IMR-90 (cell line): ENCODE measurements at regions not wholly inside any gene's neighbourhood (a gene's known extent, or its start where the extent isn't known, plus 50 kb on each side); places are given as distances from the start of the nearest gene placed in this dataset.

Source experiments
- ATAC-seq: fragments of 200-7000 bp; cut with Tn5 transposase; 2 replicates; pipeline ENCODE4 v1.9.1; 2020; ENCODE audit warnings: low read depth, mild to moderate bottlenecking, moderate library complexity
- BruUV-seq: library from RNA; stranded (reverse); fragments of 400-500 nt; replicated peaks from 2 replicates; lab custom pipeline; 2021; lab: Mats Ljungman, UMichigan
- CTCF ChIA-PET: fragments of 300-600 bp; formaldehyde crosslinking; extraction: SDS; loops from one replicate; lab custom pipeline; 2021; ENCODE audit warnings: antibody characterized with exemption; lab: Yijun Ruan, JAX
- POLR2A ChIA-PET: fragments of 300-600 bp; sonication (Branson Sonifier 250); formaldehyde crosslinking; loops from one replicate; lab custom pipeline; 2022; ENCODE audit warnings: antibody characterized with exemption; ENCODE audit not compliant: unreplicated experiment; lab: Charles Lee
- DNase-seq: peaks from one replicate; pipeline ENCODE4 v3.0.0; 2013
- H2AFZ ChIP-seq: replicated peaks from 2 replicates; pipeline ENCODE3; 2013; ENCODE audit warnings: low read length, mild to moderate bottlenecking; ENCODE audit not compliant: poor library complexity
- H2AK5ac ChIP-seq: 2 replicates; pipeline ENCODE4 v1.6.1; 2013; ENCODE audit warnings: low read depth, low read length, inconsistent platforms
- H2AK9ac ChIP-seq: replicated peaks from 2 replicates; pipeline ENCODE3; 2013; ENCODE audit warnings: mild to moderate bottlenecking, low read depth, low read length, moderate library complexity; ENCODE audit not compliant: poor library complexity
- H2BK120ac ChIP-seq: 2 replicates; pipeline ENCODE4 v1.6.1; 2013; ENCODE audit warnings: low read depth, low read length, inconsistent platforms
- H2BK15ac ChIP-seq: 3 replicates; pipeline ENCODE4 v1.6.1; 2013; ENCODE audit warnings: low read depth, low read length, inconsistent platforms
- H2BK20ac ChIP-seq: 2 replicates; pipeline ENCODE4 v1.6.1; 2013; ENCODE audit warnings: low read depth, mild to moderate bottlenecking, inconsistent platforms, low read length, moderate library complexity
- H2BK5ac ChIP-seq: 2 replicates; pipeline ENCODE4 v1.6.1; 2013; ENCODE audit warnings: mild to moderate bottlenecking, low read depth, low read length, inconsistent platforms; ENCODE audit not compliant: poor library complexity, severe bottlenecking
- H3K14ac ChIP-seq: replicated peaks from 2 replicates; pipeline ENCODE4 v1.6.1; 2013; ENCODE audit warnings: low read depth, low read length, inconsistent platforms
- H3K18ac ChIP-seq: 2 replicates; pipeline ENCODE4 v1.6.1; 2013; ENCODE audit warnings: low read depth, low read length, control low read depth
- H3K23ac ChIP-seq: 2 replicates; pipeline ENCODE4 v1.6.1; 2013; ENCODE audit warnings: low read depth, low read length, inconsistent platforms
- H3K27ac ChIP-seq: 2 replicates; pipeline ENCODE4 v1.5.1; 2013; ENCODE audit warnings: mild to moderate bottlenecking, control low read depth, low read length; ENCODE audit not compliant: insufficient read depth
- H3K27me3 ChIP-seq: 2 replicates; pipeline ENCODE4 v1.6.1; 2013; ENCODE audit warnings: low read length; ENCODE audit not compliant: control insufficient read depth, insufficient read depth
- H3K36me3 ChIP-seq: 2 replicates; pipeline ENCODE4 v1.6.1; 2013; ENCODE audit warnings: low read length, mixed read lengths; ENCODE audit not compliant: control insufficient read depth, insufficient read depth
- H3K4ac ChIP-seq: 2 replicates; pipeline ENCODE4 v1.6.1; 2013; ENCODE audit warnings: low read depth, low read length, inconsistent platforms
- H3K4me1 ChIP-seq: 2 replicates; pipeline ENCODE4 v1.6.1; 2013; ENCODE audit warnings: low read length, mixed read lengths; ENCODE audit not compliant: control insufficient read depth, insufficient read depth
- H3K4me2 ChIP-seq: 2 replicates; pipeline ENCODE4 v1.6.1; 2013; ENCODE audit warnings: low read depth, mild to moderate bottlenecking, control low read depth, low read length, moderate library complexity
- H3K4me3 ChIP-seq: 2 replicates; pipeline ENCODE4 v1.5.1; 2013; ENCODE audit warnings: low read depth, mild to moderate bottlenecking, control low read depth, low read length, moderate library complexity; ENCODE audit not compliant: insufficient read depth
- H3K56ac ChIP-seq: 2 replicates; pipeline ENCODE4 v1.6.1; 2013; ENCODE audit warnings: low read length, inconsistent platforms; ENCODE audit not compliant: insufficient read depth; ENCODE audit errors: extremely low read depth
- H3K79me1 ChIP-seq, 2 experiments: 2 replicates each; pipeline ENCODE4 v1.6.1; 2013; ENCODE audit warnings: low read length in 2 of 2, inconsistent platforms in 1 of 2, low read depth in 1 of 2
- H3K9ac ChIP-seq: 2 replicates; pipeline ENCODE4 v1.6.1; 2013; ENCODE audit warnings: low read depth, low read length, control low read depth
- H3K9me1 ChIP-seq: 2 replicates; pipeline ENCODE4 v1.6.1; 2013; ENCODE audit warnings: low read length, inconsistent platforms; ENCODE audit not compliant: insufficient read depth
- H3K9me3 ChIP-seq: 2 replicates; pipeline ENCODE4 v1.6.1; 2013; ENCODE audit warnings: low read length; ENCODE audit not compliant: control insufficient read depth, insufficient read depth
- H4K20me1 ChIP-seq: 2 replicates; pipeline ENCODE4 v1.6.1; 2013; ENCODE audit warnings: low read length, inconsistent platforms; ENCODE audit not compliant: insufficient read depth
- H4K5ac ChIP-seq: 2 replicates; pipeline ENCODE4 v1.6.1; 2013; ENCODE audit warnings: mild to moderate bottlenecking, low read depth, low read length, control low read depth
- H4K8ac ChIP-seq, 2 experiments: 2 replicates each; pipeline ENCODE4 v1.6.1; 2013; ENCODE audit warnings: low read depth in 2 of 2, low read length in 2 of 2, control low read depth in 1 of 2, inconsistent platforms in 1 of 2
- H4K91ac ChIP-seq: 2 replicates; pipeline ENCODE4 v1.6.1; 2013; ENCODE audit warnings: low read depth, low read length, inconsistent platforms; ENCODE audit not compliant: insufficient read depth
- BHLHE40 ChIP-seq: fragments of 150-350 bp; IDR thresholded peaks from 2 replicates; pipeline ENCODE4 v1.6.1; 2016; ENCODE audit warnings: mild to moderate bottlenecking, low read depth, low read length
- CEBPB ChIP-seq: IDR thresholded peaks from 2 replicates; pipeline ENCODE4 v1.6.1; 2012; ENCODE audit warnings: low read depth, low read length, improper control_type of control experiment
- CHD1 ChIP-seq: IDR thresholded peaks from 2 replicates; pipeline ENCODE4 v1.6.1; 2012; ENCODE audit warnings: low read depth, low read length, improper control_type of control experiment
- FOS ChIP-seq: fragments of 150-350 bp; IDR thresholded peaks from 2 replicates; pipeline ENCODE4 v1.6.1; 2016; ENCODE audit warnings: low read depth, low read length
- MAFK ChIP-seq: IDR thresholded peaks from 2 replicates; pipeline ENCODE4 v1.6.1; 2012; ENCODE audit warnings: low read depth, low read length, improper control_type of control experiment
- MAZ ChIP-seq: IDR thresholded peaks from 2 replicates; pipeline ENCODE4 v1.6.1; 2012; ENCODE audit warnings: low read depth, mild to moderate bottlenecking, low read length, improper control_type of control experiment, moderate library complexity, borderline replicate concordance
- NFE2L2 ChIP-seq: fragments of 150-350 bp; IDR thresholded peaks from 2 replicates; pipeline ENCODE4 v1.6.1; 2016; ENCODE audit warnings: low read depth, mild to moderate bottlenecking, low read length
- POLR2A ChIP-seq: IDR thresholded peaks from 2 replicates; pipeline ENCODE4 v1.6.1; 2012; ENCODE audit warnings: mild to moderate bottlenecking, low read depth, low read length
- RCOR1 ChIP-seq: IDR thresholded peaks from 2 replicates; pipeline ENCODE4 v1.6.1; 2012; ENCODE audit warnings: mild to moderate bottlenecking, low read length, improper control_type of control experiment; ENCODE audit not compliant: insufficient replicate concordance
- RFX5 ChIP-seq: IDR thresholded peaks from 2 replicates; pipeline ENCODE4 v1.8.0; 2012; ENCODE audit warnings: low read depth, mild to moderate bottlenecking, low read length, moderate library complexity
- WGBS, 2 experiments: methylation state at CpG; one replicate each; pipeline versions ENCODE4 v1.1.5 to v1.1.7; 2013; ENCODE audit warnings: missing lambda C conversion rate in 2 of 2; ENCODE audit not compliant: insufficient read length in 1 of 2; ENCODE audit errors: extremely low coverage in 2 of 2; 5-methylcytosine and 5-hydroxymethylcytosine counted together
- dilution Hi-C: fragments of 300-500 bp; cut with HindIII; formaldehyde crosslinking; loops from one replicate; pipeline ENCODE4 v1.14.3; 2018; ENCODE audit warnings: low sequenced_read_pairs; ENCODE audit not compliant: unreplicated experiment
- in situ Hi-C: fragments of 300-500 bp; cut with MboI; formaldehyde crosslinking; loops from 3 replicates; pipeline ENCODE4 v1.14.3; 2019; ENCODE audit warnings: low sequenced_read_pairs, inconsistent platforms, mixed read lengths
- intact Hi-C: fragments of 100-400 bp; cut with micrococcal nuclease; formaldehyde crosslinking; loops from 2 replicates; pipeline ENCODE4 v1.10.0; 2022
- TF ChIP-seq, protein P1 (sequence below): fragments of 150-350 bp; IDR thresholded peaks from 2 replicates; pipeline ENCODE4 v1.6.1; 2016; ENCODE audit warnings: low read depth, mild to moderate bottlenecking, low read length, moderate library complexity, borderline replicate concordance
- TF ChIP-seq, protein P2 (sequence below): fragments of 150-350 bp; IDR thresholded peaks from 2 replicates; pipeline ENCODE4 v1.6.1; 2017; ENCODE audit warnings: mild to moderate bottlenecking, antibody characterized with exemption, low read length, low read depth

DNA sequence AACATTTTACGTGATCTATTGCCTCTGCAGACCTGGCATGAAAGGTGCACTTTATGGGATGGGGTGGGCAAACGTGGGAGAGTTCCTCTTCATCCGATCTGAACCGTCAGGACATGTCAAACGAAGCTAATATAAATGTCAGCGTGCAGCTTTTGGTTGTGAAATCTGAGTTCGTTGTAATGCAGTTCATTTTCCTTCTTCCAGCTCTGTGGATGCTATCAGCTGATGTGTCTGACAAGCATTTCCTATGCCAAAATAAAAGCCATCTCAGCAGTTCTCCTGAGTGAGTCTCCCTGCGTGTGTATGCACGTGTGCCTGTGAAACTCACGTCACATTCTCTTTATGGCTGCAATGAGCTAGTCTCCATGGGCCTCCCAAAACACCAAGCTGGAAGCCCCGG lies 512.3 kb downstream of the MCTP2 start:
- H3K14ac ChIP-seq = no peak overlapping the region
- H3K4me2 ChIP-seq = no peak overlapping the region
- dilution Hi-C loops = no loop called here
- no peak overlapping the region for H2BK20ac ChIP-seq
- H3K4me3 ChIP-seq = no peak overlapping the region
- H2BK15ac ChIP-seq = no peak overlapping the region
- no peaks in the 10 kb centered on the region for H3K36me3 ChIP-seq
- no peak overlapping the region for H2AK9ac ChIP-seq
- H4K8ac ChIP-seq = no peak overlapping the region
- H3K4me1 ChIP-seq = no peaks in the 10 kb centered on the region
- WGBS, 2 experiments = 6% methylated on average over 6 of the region's 11 CpGs; no CpG with 5 or more reads in 1 of the 2 experiments
- in situ Hi-C loops = no loop called here
- no peak overlapping the region for H3K18ac ChIP-seq
- ATAC-seq = no peak
- H2AK5ac ChIP-seq = no peak overlapping the region
- H2BK120ac ChIP-seq = no peak overlapping the region
- H2BK5ac ChIP-seq = no peak overlapping the region
- H3K79me1 ChIP-seq = no peaks in the 10 kb centered on the region
- no peak overlapping the region for H3K27ac ChIP-seq
- TF ChIP-seq, protein P1, sequence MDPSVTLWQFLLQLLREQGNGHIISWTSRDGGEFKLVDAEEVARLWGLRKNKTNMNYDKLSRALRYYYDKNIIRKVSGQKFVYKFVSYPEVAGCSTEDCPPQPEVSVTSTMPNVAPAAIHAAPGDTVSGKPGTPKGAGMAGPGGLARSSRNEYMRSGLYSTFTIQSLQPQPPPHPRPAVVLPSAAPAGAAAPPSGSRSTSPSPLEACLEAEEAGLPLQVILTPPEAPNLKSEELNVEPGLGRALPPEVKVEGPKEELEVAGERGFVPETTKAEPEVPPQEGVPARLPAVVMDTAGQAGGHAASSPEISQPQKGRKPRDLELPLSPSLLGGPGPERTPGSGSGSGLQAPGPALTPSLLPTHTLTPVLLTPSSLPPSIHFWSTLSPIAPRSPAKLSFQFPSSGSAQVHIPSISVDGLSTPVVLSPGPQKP = no peak
- TF ChIP-seq CHD1 (no peak), FOS (no peak), MAFK (no peak), NFE2L2 (no peak), POLR2A (no peak), CEBPB (no peak), RCOR1 (no peak), BHLHE40 (no peak), MAZ (no peak), RFX5 (no peak)
- TF ChIP-seq, protein P2, sequence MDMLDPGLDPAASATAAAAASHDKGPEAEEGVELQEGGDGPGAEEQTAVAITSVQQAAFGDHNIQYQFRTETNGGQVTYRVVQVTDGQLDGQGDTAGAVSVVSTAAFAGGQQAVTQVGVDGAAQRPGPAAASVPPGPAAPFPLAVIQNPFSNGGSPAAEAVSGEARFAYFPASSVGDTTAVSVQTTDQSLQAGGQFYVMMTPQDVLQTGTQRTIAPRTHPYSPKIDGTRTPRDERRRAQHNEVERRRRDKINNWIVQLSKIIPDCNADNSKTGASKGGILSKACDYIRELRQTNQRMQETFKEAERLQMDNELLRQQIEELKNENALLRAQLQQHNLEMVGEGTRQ = no peak
- no TSS peak for BruUV-seq
- CTCF ChIA-PET = no interaction called here
- H4K91ac ChIP-seq = no peak overlapping the region
- no peak overlapping the region for H2AFZ ChIP-seq
- H4K5ac ChIP-seq = no peak overlapping the region
- POLR2A ChIA-PET = no interaction called here
- H3K9ac ChIP-seq = no peak overlapping the region
- intact Hi-C loops = no loop called here
- no peaks in the 10 kb centered on the region for H3K27me3 ChIP-seq
- DNase-seq = no peak
- no peaks in the 10 kb centered on the region for H3K9me1 ChIP-seq
- H3K23ac ChIP-seq = no peak overlapping the region
- no peak overlapping the region for H3K4ac ChIP-seq
- H3K9me3 ChIP-seq = peaks cover 17% of the 10 kb centered on the region
- H4K20me1 ChIP-seq = no peaks in the 10 kb centered on the region
- H3K56ac ChIP-seq = no peak overlapping the region
